ENCODE measurements at regions not wholly inside any gene's neighbourhood (a gene's known extent, or its start where the extent isn't known, plus 50 kb on each side); places are given as distances from the start of the nearest gene placed in this dataset.

GRCh38 chr13:66138172-66138811, 1091.8 kb downstream of the PCDH9 start (continued):
- TF ChIP-seq E2F4 (IDR thresholded peaks at IDR 0.05; ENCODE audit: low read depth, low read length): no peak
- TF ChIP-seq PAX8 (IDR thresholded peaks at IDR 0.05): no peak
- TF ChIP-seq HDAC6 (IDR thresholded peaks at IDR 0.05; ENCODE audit: unreplicated experiment): no peak
- TF ChIP-seq RB1 (IDR thresholded peaks at IDR 0.05; ENCODE audit: borderline replicate concordance): no peak
- TF ChIP-seq SMAD5 (IDR thresholded peaks at IDR 0.05; ENCODE audit: low read depth): no peak
- TF ChIP-seq JUNB (IDR thresholded peaks at IDR 0.05): no peak
- TF ChIP-seq CHD4 (IDR thresholded peaks at IDR 0.05): no peak
- peak; percentile 57 for TF ChIP-seq RUNX3 (IDR thresholded peaks at IDR 0.05; ENCODE audit: low read length)
- no peak for TF ChIP-seq EED (IDR thresholded peaks at IDR 0.05; ENCODE audit: low read depth)
- no peak for TF ChIP-seq ZZZ3 (IDR thresholded peaks at IDR 0.05; ENCODE audit: control insufficient read depth, insufficient read length, low read depth)
- peak; percentile 88 for TF ChIP-seq ZNF217 (IDR thresholded peaks at IDR 0.05)
- TF ChIP-seq KLF5 (IDR thresholded peaks at IDR 0.05; ENCODE audit: partially characterized antibody): no peak
- no peak for TF ChIP-seq E2F8 (IDR thresholded peaks at IDR 0.05; ENCODE audit: low read depth, partially characterized antibody)
- TF ChIP-seq HCFC1 (IDR thresholded peaks at IDR 0.05; ENCODE audit: low read length): no peak
- TF ChIP-seq PRDM15 (CRISPR knock-in tag; IDR thresholded peaks at IDR 0.05): no peak
- TF ChIP-seq LARP7 (IDR thresholded peaks at IDR 0.05): no peak
- TF ChIP-seq ELK1 (IDR thresholded peaks at IDR 0.05; ENCODE audit: low read depth, low read length): no peak
- no peak for TF ChIP-seq CREB1 (IDR thresholded peaks at IDR 0.05; ENCODE audit: low read depth)
- TF ChIP-seq IRF5 (IDR thresholded peaks at IDR 0.05; ENCODE audit: borderline replicate concordance): no peak; the same call in 1 of the 2 replicates
- peak; percentile 99 for TF ChIP-seq MTA2 (IDR thresholded peaks at IDR 0.05; ENCODE audit: low read depth)
- TF ChIP-seq NFYB (IDR thresholded peaks at IDR 0.05; ENCODE audit: insufficient read depth, low read depth, low read length): no peak
- TF ChIP-seq POLR2AphosphoS5 (IDR thresholded peaks at IDR 0.05; ENCODE audit: low read length): no peak
- peak; percentile 73; the same call in 1 of the 2 replicates for TF ChIP-seq BACH1 (IDR thresholded peaks at IDR 0.05; ENCODE audit: borderline replicate concordance)
